Uterus (tissue), 3 donors: ENCODE measurements at regions not wholly inside any gene's neighbourhood (a gene's known extent, or its start where the extent isn't known, plus 50 kb on each side); places are given as distances from the start of the nearest gene placed in this dataset.

Experiments
- DNase-seq, 2 donors: peaks; one replicate each; pipeline ENCODE4 v3.0.0-alpha.2; 2019 to 2020
- H3K27ac ChIP-seq, 2 donors: fragments of 200-600 bp; sonication (generic); 1 replicate in 1 of 2; 2 replicates in 1 of 2; pipeline ENCODE4 v1.5.1; 2016 to 2018
- H3K27me3 ChIP-seq, 2 donors: fragments of 200-600 bp; sonication (generic); one replicate each; pipeline ENCODE4 v1.5.1; 2018 to 2019; ENCODE audit warnings: control low read depth in 1 of 2
- H3K36me3 ChIP-seq, 2 donors: fragments of 200-600 bp; sonication (generic); one replicate each; pipeline ENCODE4 v1.5.1; 2019; ENCODE audit warnings: control low read depth in 1 of 2
- H3K4me1 ChIP-seq, 2 donors: fragments of 200-600 bp; sonication (generic); one replicate each; pipeline ENCODE4 v1.5.1; 2018 to 2019; ENCODE audit warnings: control low read depth in 1 of 2
- H3K4me3 ChIP-seq, 2 donors: fragments of 200-600 bp; sonication (generic); 1 replicate in 1 of 2; 2 replicates in 1 of 2; pipeline ENCODE4 v1.5.1; 2018 to 2019; ENCODE audit warnings: mild to moderate bottlenecking in 1 of 2
- H3K9me3 ChIP-seq, 2 donors: fragments of 200-600 bp; sonication (generic); one replicate each; pipeline ENCODE4 v1.5.1; 2019; ENCODE audit warnings: control low read depth in 1 of 2
- POLR2A ChIP-seq, 2 donors: fragments of 450-650 bp; IDR thresholded peaks; one replicate each; pipeline ENCODE4 v1.6.1; 2016; ENCODE audit warnings: antibody characterized with exemption in 2 of 2, mild to moderate bottlenecking in 1 of 2, moderate library complexity in 1 of 2
- intact Hi-C: fragments of 100-400 bp; cut with DNase I; formaldehyde crosslinking; loops from one replicate; pipeline ENCODE4 v1.15.1; 2023; ENCODE audit warnings: low total_unique reads
- TF ChIP-seq, protein P1 (sequence below), 4 experiments: fragments of 200-600 bp in 2 of 4; fragments of 450-650 bp in 2 of 4; sonication (generic) in 2 of 4; IDR thresholded peaks; one replicate each; pipeline ENCODE4 v1.5.1; 2016 to 2019; ENCODE audit warnings: antibody characterized with exemption in 4 of 4, mild to moderate bottlenecking in 2 of 4, moderate library complexity in 1 of 4
- donor health status: DM: yes; HTN: yes; CAD: no.

DNA sequence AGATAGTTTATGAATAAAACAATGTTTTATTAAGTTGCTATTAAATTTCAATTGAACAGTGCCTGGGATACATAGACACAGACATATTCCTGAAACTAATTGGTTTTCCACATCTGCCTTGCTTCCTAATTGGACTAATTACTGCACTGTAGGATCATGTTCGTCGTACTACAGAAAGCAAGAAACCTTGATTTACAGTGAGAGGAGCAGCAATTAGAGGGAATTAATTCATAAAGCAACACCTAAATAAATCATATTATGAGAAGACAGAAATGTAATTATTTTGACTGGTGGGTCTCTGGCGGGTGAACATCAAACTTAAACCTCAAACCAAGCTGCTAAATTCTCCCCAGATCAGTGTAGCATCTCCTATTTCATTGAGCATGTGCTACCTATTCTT is 124.6 kb upstream of the CAMK1G start:
- intact Hi-C loops, result no loop called here
- H3K4me1 ChIP-seq, result no peaks in the 10 kb centered on the region
- H3K27me3 ChIP-seq, result no peaks in the 10 kb centered on the region
- no peak overlapping the region for H3K27ac ChIP-seq
- H3K4me3 ChIP-seq, result no peak overlapping the region
- no peak for TF ChIP-seq POLR2A (IDR thresholded peaks at IDR 0.05)
- TF ChIP-seq, protein P1, sequence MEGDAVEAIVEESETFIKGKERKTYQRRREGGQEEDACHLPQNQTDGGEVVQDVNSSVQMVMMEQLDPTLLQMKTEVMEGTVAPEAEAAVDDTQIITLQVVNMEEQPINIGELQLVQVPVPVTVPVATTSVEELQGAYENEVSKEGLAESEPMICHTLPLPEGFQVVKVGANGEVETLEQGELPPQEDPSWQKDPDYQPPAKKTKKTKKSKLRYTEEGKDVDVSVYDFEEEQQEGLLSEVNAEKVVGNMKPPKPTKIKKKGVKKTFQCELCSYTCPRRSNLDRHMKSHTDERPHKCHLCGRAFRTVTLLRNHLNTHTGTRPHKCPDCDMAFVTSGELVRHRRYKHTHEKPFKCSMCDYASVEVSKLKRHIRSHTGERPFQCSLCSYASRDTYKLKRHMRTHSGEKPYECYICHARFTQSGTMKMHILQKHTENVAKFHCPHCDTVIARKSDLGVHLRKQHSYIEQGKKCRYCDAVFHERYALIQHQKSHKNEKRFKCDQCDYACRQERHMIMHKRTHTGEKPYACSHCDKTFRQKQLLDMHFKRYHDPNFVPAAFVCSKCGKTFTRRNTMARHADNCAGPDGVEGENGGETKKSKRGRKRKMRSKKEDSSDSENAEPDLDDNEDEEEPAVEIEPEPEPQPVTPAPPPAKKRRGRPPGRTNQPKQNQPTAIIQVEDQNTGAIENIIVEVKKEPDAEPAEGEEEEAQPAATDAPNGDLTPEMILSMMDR (IDR thresholded peaks at IDR 0.05), result no peak
- DNase-seq, result no peak
- H3K36me3 ChIP-seq, result no peaks in the 10 kb centered on the region
- no peaks in the 10 kb centered on the region for H3K9me3 ChIP-seq

DNA sequence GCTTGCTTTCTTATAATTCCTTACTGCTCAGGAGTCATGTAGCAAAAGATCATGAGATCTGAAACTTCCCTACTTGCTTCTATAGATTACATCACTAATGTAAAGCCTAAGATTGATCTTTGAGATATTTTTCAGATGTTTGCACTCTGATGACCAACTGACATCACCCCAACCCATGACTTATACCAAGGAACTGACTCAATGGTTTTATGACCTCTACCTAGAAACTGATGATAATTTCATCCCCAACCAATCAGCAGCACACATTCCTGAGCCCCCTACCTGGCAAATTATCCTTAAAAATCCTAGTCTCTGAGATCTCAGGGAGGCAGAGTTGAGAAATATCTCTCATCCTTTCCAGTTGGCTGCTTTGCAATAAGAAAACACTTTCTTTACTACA is 122.3 kb upstream of the CAMK1G start:
- DNase-seq, result no peak
- H3K36me3 ChIP-seq, result no peaks in the 10 kb centered on the region
- no peaks in the 10 kb centered on the region for H3K9me3 ChIP-seq
- intact Hi-C loops, result no loop called here
- H3K27ac ChIP-seq, result no peak overlapping the region
- no peaks in the 10 kb centered on the region for H3K27me3 ChIP-seq
- no peaks in the 10 kb centered on the region for H3K4me1 ChIP-seq
- TF ChIP-seq, protein P1 (IDR thresholded peaks at IDR 0.05), result no peak
- TF ChIP-seq POLR2A (IDR thresholded peaks at IDR 0.05), result no peak
- H3K4me3 ChIP-seq, result no peak overlapping the region

DNA sequence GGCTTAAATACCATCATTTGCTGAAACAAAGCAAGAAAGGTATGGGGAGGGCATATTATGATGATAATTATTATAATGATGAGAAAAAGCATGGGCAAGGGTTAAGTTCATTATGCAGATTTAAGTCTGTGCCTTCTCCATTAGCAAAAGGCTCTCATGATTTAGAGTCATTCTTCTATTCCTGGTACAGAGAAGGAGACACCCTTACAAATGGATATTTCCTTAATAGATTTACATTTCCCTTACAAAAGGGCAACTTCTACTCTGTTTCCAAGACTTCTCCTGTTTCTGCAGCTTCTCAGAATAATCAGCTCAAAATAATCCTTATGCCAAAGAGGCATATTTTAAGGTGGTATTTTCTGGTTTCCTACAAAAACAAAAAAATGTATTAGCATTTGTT is 121.1 kb upstream of the CAMK1G start:
- Histone ChIP-seq H3K27ac (no peak overlapping the region), H3K27me3 (no peaks in the 10 kb centered on the region), H3K4me3 (no peak overlapping the region), H3K9me3 (no peaks in the 10 kb centered on the region), H3K36me3 (no peaks in the 10 kb centered on the region), H3K4me1 (no peaks in the 10 kb centered on the region)
- TF ChIP-seq, protein P1 (IDR thresholded peaks at IDR 0.05), result no peak
- TF ChIP-seq POLR2A (IDR thresholded peaks at IDR 0.05), result no peak
- intact Hi-C loops, result no loop called here
- DNase-seq, result no peak

DNA sequence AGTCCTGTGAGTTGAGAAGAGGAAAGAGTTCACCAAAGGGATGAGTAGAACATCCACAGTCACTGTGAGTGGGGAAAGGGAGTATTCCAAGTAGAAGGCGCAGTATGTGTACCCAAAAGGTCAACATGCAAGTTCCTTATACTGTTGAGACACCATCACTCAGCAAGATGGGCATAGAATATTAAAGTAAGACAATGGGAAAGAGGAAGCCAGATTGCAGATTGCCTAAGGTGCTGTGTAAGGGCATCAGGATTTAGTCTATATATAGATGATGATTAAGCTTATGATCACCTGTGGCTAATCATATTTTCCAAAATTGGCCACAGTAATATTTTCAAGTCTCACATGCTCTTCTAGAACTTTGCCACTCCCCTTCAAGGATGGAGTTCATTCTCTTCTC is 120.1 kb upstream of the CAMK1G start:
- H3K36me3 ChIP-seq, result no peaks in the 10 kb centered on the region
- no peaks in the 10 kb centered on the region for H3K27me3 ChIP-seq
- H3K4me1 ChIP-seq, result no peaks in the 10 kb centered on the region
- TF ChIP-seq POLR2A (IDR thresholded peaks at IDR 0.05), result no peak
- TF ChIP-seq, protein P1 (IDR thresholded peaks at IDR 0.05), result no peak
- intact Hi-C loops, result no loop called here
- H3K9me3 ChIP-seq, result no peaks in the 10 kb centered on the region
- no peak overlapping the region for H3K27ac ChIP-seq
- no peak overlapping the region for H3K4me3 ChIP-seq
- DNase-seq, result no peak

DNA sequence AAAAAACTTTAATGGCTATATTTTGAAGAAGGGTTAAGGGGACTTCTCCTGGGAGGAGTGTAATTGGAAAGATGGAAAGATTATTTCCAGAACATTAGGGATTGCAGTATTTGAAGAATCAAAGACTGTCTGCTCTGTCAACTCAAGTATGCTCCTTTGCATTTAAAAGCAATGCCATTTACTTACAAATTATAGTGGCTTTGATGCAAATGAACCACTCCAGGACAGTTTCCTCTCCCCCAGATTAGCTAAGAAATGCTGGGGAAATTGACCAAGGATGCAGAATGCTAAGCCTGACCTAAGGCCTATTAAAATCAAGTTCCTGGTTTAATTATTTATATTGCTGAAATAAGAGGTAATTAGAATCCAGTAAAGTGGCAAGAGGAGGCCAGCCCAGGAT is 110.5 kb upstream of the CAMK1G start:
- H3K9me3 ChIP-seq, result no peaks in the 10 kb centered on the region
- DNase-seq, result no peak
- no peaks in the 10 kb centered on the region for H3K27me3 ChIP-seq
- H3K27ac ChIP-seq, result no peak overlapping the region
- TF ChIP-seq, protein P1 (IDR thresholded peaks at IDR 0.05), result no peak
- TF ChIP-seq POLR2A (IDR thresholded peaks at IDR 0.05), result no peak
- H3K4me3 ChIP-seq, result no peak overlapping the region
- intact Hi-C loops, result no loop called here
- no peaks in the 10 kb centered on the region for H3K36me3 ChIP-seq
- H3K4me1 ChIP-seq, result no peaks in the 10 kb centered on the region
